OCI-LY3 (cell line): ENCODE measurements at regions not wholly inside any gene's neighbourhood (a gene's known extent, or its start where the extent isn't known, plus 50 kb on each side); places are given as distances from the start of the nearest gene placed in this dataset.

Experiments
- CTCF ChIP-seq: fragments of 200-600, 300-600 bp; sonication (generic); IDR thresholded peaks from 2 replicates; pipeline ENCODE4 v1.5.1; 2014; ENCODE audit warnings: antibody characterized with exemption, low read length, low read depth
- EZH2phosphoT487 ChIP-seq: fragments of 200-600 bp; shearing (Covaris generic); IDR thresholded peaks from 2 replicates; pipeline ENCODE4 v1.6.1; 2018; ENCODE audit warnings: antibody characterized with exemption, mixed run types, low read depth

- TF ChIP-seq CTCF (no peak), EZH2phosphoT487 (no peak)
Measured at GRCh38 chr6:121608270-121608669, 172.8 kb downstream of the GJA1 start.
